ENCODE measurements at regions not wholly inside any gene's neighbourhood (a gene's known extent, or its start where the extent isn't known, plus 50 kb on each side); places are given as distances from the start of the nearest gene placed in this dataset.

DNA sequence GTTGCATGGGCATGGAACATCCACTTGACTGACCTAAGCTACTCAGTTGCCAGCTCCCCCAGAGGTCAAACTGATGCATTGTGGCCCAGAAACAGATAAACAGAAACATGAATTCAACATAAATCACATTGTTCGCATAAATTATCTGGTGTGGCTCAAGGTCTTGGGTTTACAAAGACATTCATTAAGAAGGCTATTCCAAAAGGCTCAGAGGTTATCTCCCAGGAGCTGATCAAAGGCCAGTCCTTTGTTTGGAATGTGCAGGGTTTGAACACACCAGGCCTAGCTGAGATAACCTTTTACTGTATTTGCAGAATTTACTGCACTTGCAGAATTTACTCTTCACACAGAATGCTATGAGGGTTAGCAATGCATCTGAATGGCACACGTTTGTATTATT lies 96.4 kb upstream of the DCD start:
- Mint-ChIP-seq H3K36me3 (ENCODE audit: low read depth) (no peaks in the 10 kb centered on the region), H3K9me3 (peaks cover 12% of the 10 kb centered on the region), H3K4me1 (no peaks in the 10 kb centered on the region), H3K27me3 (ENCODE audit: low read depth, poor library complexity) (peaks cover 7% of the 10 kb centered on the region), H3K27ac (no peak overlapping the region), H3K4me3 (no peak overlapping the region)
- TF ChIP-seq, protein P1, sequence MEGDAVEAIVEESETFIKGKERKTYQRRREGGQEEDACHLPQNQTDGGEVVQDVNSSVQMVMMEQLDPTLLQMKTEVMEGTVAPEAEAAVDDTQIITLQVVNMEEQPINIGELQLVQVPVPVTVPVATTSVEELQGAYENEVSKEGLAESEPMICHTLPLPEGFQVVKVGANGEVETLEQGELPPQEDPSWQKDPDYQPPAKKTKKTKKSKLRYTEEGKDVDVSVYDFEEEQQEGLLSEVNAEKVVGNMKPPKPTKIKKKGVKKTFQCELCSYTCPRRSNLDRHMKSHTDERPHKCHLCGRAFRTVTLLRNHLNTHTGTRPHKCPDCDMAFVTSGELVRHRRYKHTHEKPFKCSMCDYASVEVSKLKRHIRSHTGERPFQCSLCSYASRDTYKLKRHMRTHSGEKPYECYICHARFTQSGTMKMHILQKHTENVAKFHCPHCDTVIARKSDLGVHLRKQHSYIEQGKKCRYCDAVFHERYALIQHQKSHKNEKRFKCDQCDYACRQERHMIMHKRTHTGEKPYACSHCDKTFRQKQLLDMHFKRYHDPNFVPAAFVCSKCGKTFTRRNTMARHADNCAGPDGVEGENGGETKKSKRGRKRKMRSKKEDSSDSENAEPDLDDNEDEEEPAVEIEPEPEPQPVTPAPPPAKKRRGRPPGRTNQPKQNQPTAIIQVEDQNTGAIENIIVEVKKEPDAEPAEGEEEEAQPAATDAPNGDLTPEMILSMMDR (IDR thresholded peaks at IDR 0.05): no peak
- DNase-seq: no peak

DNA sequence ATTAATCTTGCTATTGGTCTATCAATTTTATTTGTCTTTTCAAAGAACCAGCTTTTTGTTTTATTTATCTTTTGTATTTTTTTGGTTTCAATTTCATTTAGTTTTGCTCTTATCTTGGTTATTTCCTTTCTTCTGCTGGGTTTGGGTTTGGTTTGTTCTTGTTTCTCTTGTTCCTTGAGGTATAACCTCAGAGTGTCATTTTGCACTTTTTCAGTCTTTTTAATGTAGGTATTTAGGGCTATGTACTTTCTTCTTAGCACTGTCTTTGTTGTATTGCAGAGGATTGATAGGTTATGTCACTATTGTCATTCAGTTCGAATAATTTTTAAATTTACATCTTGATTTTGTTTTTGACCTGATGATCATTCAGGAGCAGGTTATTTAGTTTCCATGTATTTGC lies 92.7 kb upstream of the DCD start:
- no peak overlapping the region for H3K4me3 Mint-ChIP-seq
- DNase-seq: no peak
- H3K27ac Mint-ChIP-seq: no peak overlapping the region
- H3K27me3 Mint-ChIP-seq (ENCODE audit: low read depth, poor library complexity): peaks cover 6% of the 10 kb centered on the region
- no peaks in the 10 kb centered on the region for H3K4me1 Mint-ChIP-seq
- H3K36me3 Mint-ChIP-seq (ENCODE audit: low read depth): no peaks in the 10 kb centered on the region
- peaks cover 21% of the 10 kb centered on the region for H3K9me3 Mint-ChIP-seq
- TF ChIP-seq, protein P1 (IDR thresholded peaks at IDR 0.05): no peak

DNA sequence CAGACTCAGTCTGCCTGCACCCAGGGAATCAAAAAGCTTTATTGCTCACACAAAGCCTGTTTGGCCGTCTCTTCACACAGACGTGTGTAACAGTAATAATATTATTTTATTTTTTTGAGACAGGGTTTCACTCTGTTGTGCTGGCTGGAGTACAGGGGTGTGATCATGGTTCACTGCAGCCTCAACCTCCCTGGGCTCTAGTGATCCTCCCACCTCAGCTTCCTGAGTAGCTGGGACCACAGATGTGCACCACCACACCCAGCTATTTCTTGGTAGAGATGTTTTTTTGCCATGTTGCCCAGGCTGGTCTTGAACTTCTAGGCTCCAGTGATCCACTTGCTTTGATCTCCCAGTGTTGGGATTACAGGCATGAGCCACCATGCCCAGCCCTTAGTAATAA lies 88.4 kb upstream of the DCD start:
- no peak for DNase-seq
- TF ChIP-seq, protein P1 (IDR thresholded peaks at IDR 0.05): no peak
- H3K9me3 Mint-ChIP-seq: peaks cover 17% of the 10 kb centered on the region
- H3K4me1 Mint-ChIP-seq: no peaks in the 10 kb centered on the region
- peaks cover 9% of the 10 kb centered on the region for H3K27me3 Mint-ChIP-seq (ENCODE audit: low read depth, poor library complexity)
- H3K36me3 Mint-ChIP-seq (ENCODE audit: low read depth): no peaks in the 10 kb centered on the region
- no peak overlapping the region for H3K4me3 Mint-ChIP-seq
- H3K27ac Mint-ChIP-seq: no peak overlapping the region

DNA sequence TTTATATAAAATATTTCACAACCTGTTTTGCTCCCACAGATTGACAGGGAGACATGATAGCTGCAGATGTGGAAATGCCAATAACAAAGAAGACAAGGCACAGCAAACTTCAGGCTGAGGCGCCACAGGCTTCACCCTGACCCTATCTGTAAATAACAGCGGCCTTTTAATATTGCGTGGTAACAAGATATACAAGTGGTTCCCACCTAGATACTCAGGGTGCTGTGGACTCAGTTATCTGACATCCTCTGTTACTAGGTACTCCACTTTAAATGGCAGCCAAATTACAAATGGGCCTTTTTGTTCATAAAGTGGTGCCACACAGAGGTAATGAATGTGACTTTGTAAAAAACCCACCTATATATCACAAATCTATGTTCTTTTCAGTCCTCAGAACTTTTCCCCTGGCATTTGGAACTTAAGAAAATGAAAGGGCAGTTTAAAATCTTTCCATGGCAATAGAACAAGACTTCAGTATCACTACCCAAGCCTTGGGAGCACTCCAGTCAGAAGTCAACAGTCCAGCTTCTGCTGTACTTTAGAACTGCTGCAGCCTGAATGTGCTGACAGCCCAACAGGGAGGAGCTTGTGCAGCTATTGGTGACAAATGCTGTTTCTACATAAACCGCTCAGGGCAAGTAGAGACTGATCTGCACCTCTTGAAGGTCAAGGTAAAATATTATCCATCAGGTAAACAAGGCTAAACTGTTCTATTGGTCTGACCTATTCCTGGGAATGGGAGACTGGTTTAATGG lies 86.2 kb upstream of the DCD start:
- Mint-ChIP-seq H3K9me3 (peaks cover 17% of the 10 kb centered on the region), H3K27ac (no peak overlapping the region), H3K4me3 (no peak overlapping the region), H3K36me3 (ENCODE audit: low read depth) (no peaks in the 10 kb centered on the region), H3K27me3 (ENCODE audit: low read depth, poor library complexity) (peaks cover 12% of the 10 kb centered on the region), H3K4me1 (no peaks in the 10 kb centered on the region)
- TF ChIP-seq, protein P1 (IDR thresholded peaks at IDR 0.05): no peak
- DNase-seq: no peak

DNA sequence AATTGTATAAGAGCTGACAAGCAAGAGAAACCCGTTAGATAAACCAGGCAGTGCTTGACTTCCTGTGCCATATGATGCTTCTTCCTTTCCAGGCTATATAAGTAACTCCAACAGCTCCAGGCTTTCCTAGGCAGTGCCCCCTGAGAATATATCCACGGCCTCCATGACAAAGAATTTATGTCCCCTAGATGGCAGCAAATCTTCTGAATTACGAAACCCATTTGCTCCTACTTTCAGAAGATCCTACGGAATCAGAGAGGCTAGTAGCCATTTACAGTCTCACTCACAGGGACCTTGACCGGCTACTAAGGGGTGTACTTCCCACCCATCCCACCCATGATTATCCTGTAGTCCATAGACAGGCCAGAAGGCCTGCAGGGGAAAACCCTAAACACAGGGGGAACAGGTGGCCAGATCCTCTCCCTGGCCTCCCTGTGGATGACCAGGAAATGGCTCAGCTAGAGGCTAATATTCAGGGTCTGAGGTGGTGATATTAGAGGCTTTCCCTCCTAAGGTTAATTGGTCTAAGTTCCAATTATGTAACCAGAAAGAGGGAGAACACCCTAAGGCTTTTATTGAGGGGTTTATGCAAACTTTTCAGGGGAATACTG lies 77.2 kb upstream of the DCD start:
- Mint-ChIP-seq H3K36me3 (ENCODE audit: low read depth) (no peaks in the 10 kb centered on the region), H3K4me3 (no peak overlapping the region), H3K27me3 (ENCODE audit: low read depth, poor library complexity) (peaks cover 14% of the 10 kb centered on the region), H3K4me1 (peaks cover 19% of the 10 kb centered on the region), H3K27ac (no peak overlapping the region), H3K9me3 (peaks cover 6% of the 10 kb centered on the region)
- DNase-seq: peak; percentile 15
- TF ChIP-seq, protein P1 (IDR thresholded peaks at IDR 0.05): peak; percentile 43

Measured in nephron progenitor cell (in vitro differentiated cells).